ENCODE measurements at regions not wholly inside any gene's neighbourhood (a gene's known extent, or its start where the extent isn't known, plus 50 kb on each side); places are given as distances from the start of the nearest gene placed in this dataset.

DNA sequence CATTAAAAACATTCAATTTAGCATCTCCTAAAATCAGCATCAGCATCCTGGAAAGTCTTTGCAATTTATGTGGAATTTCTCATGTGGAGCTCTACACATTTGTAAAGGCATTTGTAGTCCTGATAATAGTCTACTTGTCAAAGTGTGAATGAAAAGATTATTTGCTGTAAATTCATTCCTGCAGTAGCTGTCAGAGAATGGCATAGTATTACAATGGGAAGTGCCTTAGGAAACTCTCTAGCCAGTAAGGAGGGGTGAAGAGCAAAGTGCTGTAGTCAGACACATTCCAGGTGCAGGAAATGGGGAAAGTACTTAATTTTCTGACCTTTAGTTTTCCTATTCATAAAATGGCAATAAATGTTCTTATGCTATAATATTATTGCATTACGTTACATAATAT, 627.9 kb downstream of the KCTD16 start:
- intact Hi-C loops (cut with micrococcal nuclease), result no loop called here
- Histone ChIP-seq H3K36me3 (ENCODE audit: control insufficient read depth, insufficient read depth, low read length) (no peaks in the 10 kb centered on the region), H3K4me3 (no peak overlapping the region), H3K9ac (ENCODE audit: insufficient read depth in 1 of 2, low read depth in 2 of 2, low read length in 2 of 2) (no peak overlapping the region), H3K79me2 (ENCODE audit: control insufficient read depth, insufficient read depth, low read length) (no peaks in the 10 kb centered on the region), H3K4me2 (ENCODE audit: insufficient read depth, low read length) (no peak overlapping the region), H2AFZ (ENCODE audit: low read depth, low read length) (no peak overlapping the region), H3K9me1 (ENCODE audit: control insufficient read depth, insufficient read depth, low read length) (no peaks in the 10 kb centered on the region), H3K27me3 (ENCODE audit: control insufficient read depth in 2 of 2, insufficient read depth in 2 of 2, low read length in 2 of 2) (no peaks in the 10 kb centered on the region), H3K27ac (ENCODE audit: extremely low read depth, low read depth, low read length) (no peak overlapping the region), H3K4me1 (replicated peaks in 1 of 2; ENCODE audit: control insufficient read depth in 2 of 2, insufficient read depth in 2 of 2, low read length in 2 of 2) (no peaks in the 10 kb centered on the region), H4K20me1 (replicated peaks; ENCODE audit: control insufficient read depth, insufficient read depth, low read length) (no peaks in the 10 kb centered on the region), H3K9me3 (replicated peaks; ENCODE audit: control insufficient read depth, insufficient read depth, low read depth, low read length) (no peaks in the 10 kb centered on the region)
- DNase-seq (ENCODE audit: extremely low read depth in 1 of 4, low spot score in 3 of 4) (no peak), ATAC-seq (no peak), FAIRE-seq (no peak)
- 0% methylated on average over 1 of the region's 1 CpG for WGBS (ENCODE audit: insufficient coverage, low coverage, missing lambda C conversion rate)
- CTCF ChIA-PET (ENCODE audit: low intra/inter-chr PET ratio), result no interaction called here
- TF ChIP-seq SIX5 (IDR thresholded peaks at IDR 0.05; ENCODE audit: borderline replicate concordance in 1 of 2, insufficient read depth in 1 of 2, low read depth in 1 of 2, low read length in 2 of 2) (no peak), GABPA (tag; conservative IDR thresholded peaks at IDR 0.05; ENCODE audit: low read depth) (no peak), SIRT6 (IDR thresholded peaks at IDR 0.05; ENCODE audit: low read depth, low read length) (no peak), KDM5B (IDR thresholded peaks at IDR 0.05; ENCODE audit: insufficient replicate concordance, low read depth, low read length) (no peak)
- TF ChIP-seq, protein P1, sequence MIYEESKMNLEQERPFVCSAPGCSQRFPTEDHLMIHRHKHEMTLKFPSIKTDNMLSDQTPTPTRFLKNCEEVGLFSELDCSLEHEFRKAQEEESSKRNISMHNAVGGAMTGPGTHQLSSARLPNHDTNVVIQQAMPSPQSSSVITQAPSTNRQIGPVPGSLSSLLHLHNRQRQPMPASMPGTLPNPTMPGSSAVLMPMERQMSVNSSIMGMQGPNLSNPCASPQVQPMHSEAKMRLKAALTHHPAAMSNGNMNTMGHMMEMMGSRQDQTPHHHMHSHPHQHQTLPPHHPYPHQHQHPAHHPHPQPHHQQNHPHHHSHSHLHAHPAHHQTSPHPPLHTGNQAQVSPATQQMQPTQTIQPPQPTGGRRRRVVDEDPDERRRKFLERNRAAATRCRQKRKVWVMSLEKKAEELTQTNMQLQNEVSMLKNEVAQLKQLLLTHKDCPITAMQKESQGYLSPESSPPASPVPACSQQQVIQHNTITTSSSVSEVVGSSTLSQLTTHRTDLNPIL (CRISPR knock-in tag; IDR thresholded peaks at IDR 0.05), result no peak
- no TSS peak for BruUV-seq (replicated peaks)
- POLR2A ChIA-PET, result no interaction called here
- in situ Hi-C loops (cut with MboI), result no loop called here

All from K562 (cell line).